ENCODE measurements at regions not wholly inside any gene's neighbourhood (a gene's known extent, or its start where the extent isn't known, plus 50 kb on each side); places are given as distances from the start of the nearest gene placed in this dataset.

GRCh38 chr1:178628637-178629251 is 96.3 kb upstream of the RALGPS2 start:
- Histone ChIP-seq H3K4me1 (ENCODE audit: control insufficient read depth, insufficient read depth, low read length) (no peaks in the 10 kb centered on the region), H3K36me3 (ENCODE audit: control insufficient read depth, insufficient read depth, low read length) (no peaks in the 10 kb centered on the region), H3K9ac (ENCODE audit: low read depth, low read length) (no peak overlapping the region), H3K4me3 (ENCODE audit: low read depth, low read length) (no peak overlapping the region), H3K27me3 (ENCODE audit: control insufficient read depth, insufficient read depth, low read length) (no peaks in the 10 kb centered on the region), H3K9me3 (ENCODE audit: control insufficient read depth, insufficient read depth, low read length) (no peaks in the 10 kb centered on the region)

- H3K9me3 ChIP-seq (ENCODE audit: control insufficient read depth, insufficient read depth, low read length), result no peaks in the 10 kb centered on the region
- no peak overlapping the region for H3K9ac ChIP-seq (ENCODE audit: low read depth, low read length)
- H3K36me3 ChIP-seq (ENCODE audit: control insufficient read depth, insufficient read depth, low read length), result no peaks in the 10 kb centered on the region
- no peaks in the 10 kb centered on the region for H3K27me3 ChIP-seq (ENCODE audit: control insufficient read depth, insufficient read depth, low read length)
- H3K4me1 ChIP-seq (ENCODE audit: control insufficient read depth, insufficient read depth, low read length), result no peaks in the 10 kb centered on the region
- no peak overlapping the region for H3K4me3 ChIP-seq (ENCODE audit: low read depth, low read length)
Observed at GRCh38 chr1:178629252-178630154, 95.5 kb upstream of the RALGPS2 start.

GRCh38 chr1:178630417-178630816 is 94.6 kb upstream of the RALGPS2 start:
- Histone ChIP-seq H3K9me3 (ENCODE audit: control insufficient read depth, insufficient read depth, low read length) (no peaks in the 10 kb centered on the region), H3K4me1 (ENCODE audit: control insufficient read depth, insufficient read depth, low read length) (no peaks in the 10 kb centered on the region), H3K36me3 (ENCODE audit: control insufficient read depth, insufficient read depth, low read length) (no peaks in the 10 kb centered on the region), H3K27me3 (ENCODE audit: control insufficient read depth, insufficient read depth, low read length) (no peaks in the 10 kb centered on the region), H3K4me3 (ENCODE audit: low read depth, low read length) (no peak overlapping the region), H3K9ac (ENCODE audit: low read depth, low read length) (no peak overlapping the region)

- H3K4me1 ChIP-seq (ENCODE audit: control insufficient read depth, insufficient read depth, low read length), result no peaks in the 10 kb centered on the region
- H3K36me3 ChIP-seq (ENCODE audit: control insufficient read depth, insufficient read depth, low read length), result no peaks in the 10 kb centered on the region
- no peak overlapping the region for H3K9ac ChIP-seq (ENCODE audit: low read depth, low read length)
- H3K9me3 ChIP-seq (ENCODE audit: control insufficient read depth, insufficient read depth, low read length), result no peaks in the 10 kb centered on the region
- H3K27me3 ChIP-seq (ENCODE audit: control insufficient read depth, insufficient read depth, low read length), result no peaks in the 10 kb centered on the region
- H3K4me3 ChIP-seq (ENCODE audit: low read depth, low read length), result no peak overlapping the region
Observed at GRCh38 chr1:178632653-178633052, 92.4 kb upstream of the RALGPS2 start.

GRCh38 chr1:178633056-178633455 is 92.0 kb upstream of the RALGPS2 start:
- Histone ChIP-seq H3K27me3 (ENCODE audit: control insufficient read depth, insufficient read depth, low read length) (no peaks in the 10 kb centered on the region), H3K36me3 (ENCODE audit: control insufficient read depth, insufficient read depth, low read length) (no peaks in the 10 kb centered on the region), H3K4me1 (ENCODE audit: control insufficient read depth, insufficient read depth, low read length) (no peaks in the 10 kb centered on the region), H3K4me3 (ENCODE audit: low read depth, low read length) (no peak overlapping the region), H3K9me3 (ENCODE audit: control insufficient read depth, insufficient read depth, low read length) (no peaks in the 10 kb centered on the region), H3K9ac (ENCODE audit: low read depth, low read length) (no peak overlapping the region)

- Histone ChIP-seq H3K4me3 (ENCODE audit: low read depth, low read length) (no peak overlapping the region), H3K9me3 (ENCODE audit: control insufficient read depth, insufficient read depth, low read length) (no peaks in the 10 kb centered on the region), H3K27me3 (ENCODE audit: control insufficient read depth, insufficient read depth, low read length) (no peaks in the 10 kb centered on the region), H3K36me3 (ENCODE audit: control insufficient read depth, insufficient read depth, low read length) (no peaks in the 10 kb centered on the region), H3K4me1 (ENCODE audit: control insufficient read depth, insufficient read depth, low read length) (no peaks in the 10 kb centered on the region), H3K9ac (ENCODE audit: low read depth, low read length) (no peak overlapping the region)
Observed at GRCh38 chr1:178634445-178634844, 90.6 kb upstream of the RALGPS2 start.

GRCh38 chr1:178637841-178638240 is 87.2 kb upstream of the RALGPS2 start:
- no peak overlapping the region for H3K9ac ChIP-seq (ENCODE audit: low read depth, low read length)
- no peaks in the 10 kb centered on the region for H3K9me3 ChIP-seq (ENCODE audit: control insufficient read depth, insufficient read depth, low read length)
- H3K4me1 ChIP-seq (ENCODE audit: control insufficient read depth, insufficient read depth, low read length), result no peaks in the 10 kb centered on the region
- no peaks in the 10 kb centered on the region for H3K27me3 ChIP-seq (ENCODE audit: control insufficient read depth, insufficient read depth, low read length)
- H3K36me3 ChIP-seq (ENCODE audit: control insufficient read depth, insufficient read depth, low read length), result no peaks in the 10 kb centered on the region
- H3K4me3 ChIP-seq (ENCODE audit: low read depth, low read length), result no peak overlapping the region

GRCh38 chr1:178639326-178639725 is 85.7 kb upstream of the RALGPS2 start:
- Histone ChIP-seq H3K36me3 (ENCODE audit: control insufficient read depth, insufficient read depth, low read length) (no peaks in the 10 kb centered on the region), H3K9me3 (ENCODE audit: control insufficient read depth, insufficient read depth, low read length) (no peaks in the 10 kb centered on the region), H3K9ac (ENCODE audit: low read depth, low read length) (no peak overlapping the region), H3K4me3 (ENCODE audit: low read depth, low read length) (no peak overlapping the region), H3K4me1 (ENCODE audit: control insufficient read depth, insufficient read depth, low read length) (no peaks in the 10 kb centered on the region), H3K27me3 (ENCODE audit: control insufficient read depth, insufficient read depth, low read length) (no peaks in the 10 kb centered on the region)

GRCh38 chr1:178642282-178642681 is 82.8 kb upstream of the RALGPS2 start:
- H3K9me3 ChIP-seq (ENCODE audit: control insufficient read depth, insufficient read depth, low read length), result no peaks in the 10 kb centered on the region
- H3K9ac ChIP-seq (ENCODE audit: low read depth, low read length), result no peak overlapping the region
- no peaks in the 10 kb centered on the region for H3K36me3 ChIP-seq (ENCODE audit: control insufficient read depth, insufficient read depth, low read length)
- H3K4me1 ChIP-seq (ENCODE audit: control insufficient read depth, insufficient read depth, low read length), result peaks cover 8% of the 10 kb centered on the region
- no peak overlapping the region for H3K4me3 ChIP-seq (ENCODE audit: low read depth, low read length)
- no peaks in the 10 kb centered on the region for H3K27me3 ChIP-seq (ENCODE audit: control insufficient read depth, insufficient read depth, low read length)

GRCh38 chr1:178643349-178643748 is 81.7 kb upstream of the RALGPS2 start:
- H3K36me3 ChIP-seq (ENCODE audit: control insufficient read depth, insufficient read depth, low read length), result no peaks in the 10 kb centered on the region
- peaks cover 8% of the 10 kb centered on the region for H3K4me1 ChIP-seq (ENCODE audit: control insufficient read depth, insufficient read depth, low read length)
- H3K9ac ChIP-seq (ENCODE audit: low read depth, low read length), result no peak overlapping the region
- H3K9me3 ChIP-seq (ENCODE audit: control insufficient read depth, insufficient read depth, low read length), result no peaks in the 10 kb centered on the region
- H3K27me3 ChIP-seq (ENCODE audit: control insufficient read depth, insufficient read depth, low read length), result no peaks in the 10 kb centered on the region
- H3K4me3 ChIP-seq (ENCODE audit: low read depth, low read length), result no peak overlapping the region

GRCh38 chr1:178643831-178644230 is 81.2 kb upstream of the RALGPS2 start:
- Histone ChIP-seq H3K9me3 (ENCODE audit: control insufficient read depth, insufficient read depth, low read length) (no peaks in the 10 kb centered on the region), H3K9ac (ENCODE audit: low read depth, low read length) (no peak overlapping the region), H3K4me1 (ENCODE audit: control insufficient read depth, insufficient read depth, low read length) (peaks cover 8% of the 10 kb centered on the region), H3K36me3 (ENCODE audit: control insufficient read depth, insufficient read depth, low read length) (no peaks in the 10 kb centered on the region), H3K27me3 (ENCODE audit: control insufficient read depth, insufficient read depth, low read length) (no peaks in the 10 kb centered on the region), H3K4me3 (ENCODE audit: low read depth, low read length) (no peak overlapping the region)
